ENCODE measurements at regions not wholly inside any gene's neighbourhood (a gene's known extent, or its start where the extent isn't known, plus 50 kb on each side); places are given as distances from the start of the nearest gene placed in this dataset.
"Not testable (repeated sequence)": the region's sequence is repeated elsewhere in the genome, so short reads cannot be mapped to it uniquely, and the experiment has no call there.

DNA sequence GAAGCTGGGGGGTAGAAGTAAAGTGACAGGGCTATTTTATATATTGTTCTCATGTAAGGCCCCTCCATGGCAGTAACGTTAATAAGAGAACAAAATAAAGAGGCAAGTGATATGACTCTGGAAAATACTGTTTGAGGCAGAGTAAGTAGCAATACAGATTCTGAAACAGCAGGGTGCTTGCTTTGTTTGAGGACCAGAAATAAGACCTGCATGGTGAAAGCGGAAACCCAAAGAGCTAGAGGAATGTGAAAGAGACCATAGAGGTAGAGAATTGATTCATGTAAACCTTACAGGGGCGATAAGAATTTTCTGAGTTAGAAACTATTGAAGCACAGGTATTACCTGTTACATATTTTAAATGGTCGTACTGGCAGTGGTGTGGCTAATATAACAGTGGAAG lies 1517.1 kb downstream of the SI start:
- POLR2A ChIA-PET = no interaction called here
- no peaks in the 10 kb centered on the region for H3K36me3 ChIP-seq (ENCODE audit: control insufficient read depth in 2 of 2, extremely low read depth in 1 of 2, insufficient read depth in 1 of 2, low read length in 1 of 2)
- Mint-ChIP-seq H3K4me3 (no peak overlapping the region), H3K36me3 (no peaks in the 10 kb centered on the region), H3K9me3 (peaks cover 0 to 10% (median 4%) of the 10 kb centered on the region in 3 donors), H3K27me3 (no peaks in the 10 kb centered on the region), H3K27ac (no peak overlapping the region), H3K4me1 (no peaks in the 10 kb centered on the region)
- CTCF ChIA-PET = no interaction called here
- ATAC-seq (replicated peaks in 1 of 4) (no peak), DNase-seq (no peak)
- H3K4me1 ChIP-seq (ENCODE audit: control insufficient read depth in 1 of 2, extremely low read depth in 1 of 2, insufficient read depth in 2 of 2, low read length in 2 of 2) = no peaks in the 10 kb centered on the region
- WGBS (ENCODE audit: insufficient coverage) = 71% methylated on average over 1 of the region's 4 CpGs
- H3K27ac ChIP-seq (ENCODE audit: low read length) = no peak overlapping the region
- no peaks in the 10 kb centered on the region for H3K9me3 ChIP-seq
- no peak overlapping the region for H3K4me3 ChIP-seq (ENCODE audit: control insufficient read depth in 1 of 2, extremely low read depth in 1 of 2, low read length in 1 of 2)
- H3K27me3 ChIP-seq (replicated peaks in 1 of 2; ENCODE audit: control insufficient read depth in 2 of 2, extremely low read depth in 1 of 2, insufficient read depth in 2 of 2, low read length in 1 of 2) = no peaks in the 10 kb centered on the region

GRCh38 chr3:163560459-163560858 lies 1517.8 kb downstream of the SI start:
- 93% methylated on average over 2 of the region's 2 CpGs for WGBS (ENCODE audit: insufficient coverage)
- POLR2A ChIA-PET = no interaction called here
- Histone ChIP-seq H3K4me3 (ENCODE audit: control insufficient read depth in 1 of 2, extremely low read depth in 1 of 2, low read length in 1 of 2) (no peak overlapping the region), H3K27me3 (replicated peaks in 1 of 2; ENCODE audit: control insufficient read depth in 2 of 2, extremely low read depth in 1 of 2, insufficient read depth in 2 of 2, low read length in 1 of 2) (no peaks in the 10 kb centered on the region), H3K36me3 (ENCODE audit: control insufficient read depth in 2 of 2, extremely low read depth in 1 of 2, insufficient read depth in 1 of 2, low read length in 1 of 2) (no peaks in the 10 kb centered on the region), H3K4me1 (ENCODE audit: control insufficient read depth in 1 of 2, extremely low read depth in 1 of 2, insufficient read depth in 2 of 2, low read length in 2 of 2) (no peaks in the 10 kb centered on the region), H3K27ac (ENCODE audit: low read length) (no peak overlapping the region), H3K9me3 (no peaks in the 10 kb centered on the region)
- CTCF ChIA-PET = no interaction called here
- Mint-ChIP-seq H3K4me3 (no peak overlapping the region), H3K36me3 (no peaks in the 10 kb centered on the region), H3K27ac (no peak overlapping the region), H3K9me3 (peaks cover 0 to 10% (median 4%) of the 10 kb centered on the region in 3 donors), H3K27me3 (no peaks in the 10 kb centered on the region), H3K4me1 (no peaks in the 10 kb centered on the region)
- DNase-seq (no peak), ATAC-seq (replicated peaks in 1 of 4) (no peak)

DNA sequence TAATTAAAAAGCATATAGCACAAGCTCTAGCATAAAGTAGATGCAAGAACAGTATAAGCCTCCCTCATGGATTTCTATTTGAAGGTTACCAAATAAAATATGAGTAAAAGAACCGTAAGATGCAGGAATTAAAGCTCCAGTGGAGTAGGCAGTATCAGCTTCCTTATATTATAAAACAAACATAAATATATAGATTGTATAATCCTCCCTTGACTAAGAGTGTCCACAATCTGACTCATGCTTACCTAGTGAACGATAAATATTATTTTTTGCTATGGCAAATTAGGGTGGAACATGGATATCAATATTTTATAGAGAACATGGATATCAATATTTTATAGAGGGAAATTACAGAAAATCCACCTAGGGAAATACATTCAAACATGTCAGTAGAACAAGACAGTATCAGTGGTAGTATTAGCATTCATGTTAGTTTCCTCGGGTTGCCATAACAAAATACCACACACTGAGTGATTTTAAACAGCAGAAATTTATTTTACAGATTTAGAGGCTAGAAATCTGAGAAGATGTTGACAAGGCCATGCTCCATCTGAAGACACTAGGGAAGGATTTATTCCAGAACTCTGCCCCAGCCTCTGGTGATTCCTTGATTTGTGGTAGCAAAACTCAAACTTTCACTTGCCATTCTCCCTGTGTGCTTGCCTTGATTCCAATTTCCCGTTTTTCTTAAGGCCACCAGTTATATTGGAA lies 1521.3 kb downstream of the SI start:
- no peak for ATAC-seq (replicated peaks in 1 of 4)
- no peaks in the 10 kb centered on the region for H3K27me3 ChIP-seq (replicated peaks in 1 of 2; ENCODE audit: control insufficient read depth in 2 of 2, extremely low read depth in 1 of 2, insufficient read depth in 2 of 2, low read length in 1 of 2)
- H3K9me3 ChIP-seq = no peaks in the 10 kb centered on the region
- ChIA-PET POLR2A (no interaction called here), CTCF (no interaction called here)
- WGBS (ENCODE audit: insufficient coverage) = no CpG with 5 or more reads among the region's 4 CpGs
- DNase-seq = no peak
- H3K4me1 ChIP-seq (ENCODE audit: control insufficient read depth in 1 of 2, extremely low read depth in 1 of 2, insufficient read depth in 2 of 2, low read length in 2 of 2) = no peaks in the 10 kb centered on the region
- H3K4me3 ChIP-seq (ENCODE audit: control insufficient read depth in 1 of 2, extremely low read depth in 1 of 2, low read length in 1 of 2) = no peak overlapping the region
- no peak overlapping the region for H3K27ac ChIP-seq (ENCODE audit: low read length)
- Mint-ChIP-seq H3K9me3 (peaks cover 0 to 14% (median 3%) of the 10 kb centered on the region in 3 donors), H3K27me3 (no peaks in the 10 kb centered on the region), H3K4me1 (no peaks in the 10 kb centered on the region), H3K36me3 (no peaks in the 10 kb centered on the region), H3K27ac (no peak overlapping the region), H3K4me3 (no peak overlapping the region)
- H3K36me3 ChIP-seq (ENCODE audit: control insufficient read depth in 2 of 2, extremely low read depth in 1 of 2, insufficient read depth in 1 of 2, low read length in 1 of 2) = no peaks in the 10 kb centered on the region

DNA sequence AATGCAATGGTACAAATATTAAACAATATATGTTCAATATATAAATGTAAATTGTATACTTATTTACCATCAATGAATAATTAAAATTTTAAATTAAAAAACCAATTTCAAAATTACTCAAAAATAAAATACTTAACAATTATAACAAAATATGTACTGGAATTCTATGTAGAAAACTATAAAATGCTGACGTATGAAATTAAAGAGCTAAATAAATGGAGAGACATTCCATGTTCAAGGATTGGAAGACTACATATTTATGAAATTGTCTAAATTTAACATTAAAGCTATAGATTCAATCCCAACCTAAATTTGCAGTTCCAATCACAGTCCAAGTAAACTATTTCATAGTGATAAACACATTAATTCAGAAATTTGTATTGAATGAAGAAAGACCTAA lies 1522.4 kb downstream of the SI start:
- H3K27ac ChIP-seq (ENCODE audit: low read length) = no peak overlapping the region
- H3K27me3 Mint-ChIP-seq = no peaks in the 10 kb centered on the region
- peaks cover 3 to 14% (median 7%) of the 10 kb centered on the region in 3 donors for H3K9me3 Mint-ChIP-seq
- ChIA-PET CTCF (no interaction called here), POLR2A (no interaction called here)
- H3K4me1 ChIP-seq (ENCODE audit: control insufficient read depth in 1 of 2, extremely low read depth in 1 of 2, insufficient read depth in 2 of 2, low read length in 2 of 2) = no peaks in the 10 kb centered on the region
- H3K9me3 ChIP-seq = no peaks in the 10 kb centered on the region
- H3K36me3 ChIP-seq (ENCODE audit: control insufficient read depth in 2 of 2, extremely low read depth in 1 of 2, insufficient read depth in 1 of 2, low read length in 1 of 2) = no peaks in the 10 kb centered on the region
- whole genome bisulfite sequencing (ENCODE audit: insufficient coverage) = no CpG with 5 or more reads among the region's 1 CpG
- no peak overlapping the region for H3K4me3 Mint-ChIP-seq
- no peak overlapping the region for H3K27ac Mint-ChIP-seq
- no peaks in the 10 kb centered on the region for H3K36me3 Mint-ChIP-seq
- ATAC-seq (replicated peaks in 1 of 4) (no peak), DNase-seq (no peak)
- no peaks in the 10 kb centered on the region for H3K4me1 Mint-ChIP-seq
- H3K4me3 ChIP-seq (ENCODE audit: control insufficient read depth in 1 of 2, extremely low read depth in 1 of 2, low read length in 1 of 2) = no peak overlapping the region
- H3K27me3 ChIP-seq (replicated peaks in 1 of 2; ENCODE audit: control insufficient read depth in 2 of 2, extremely low read depth in 1 of 2, insufficient read depth in 2 of 2, low read length in 1 of 2) = no peaks in the 10 kb centered on the region

DNA sequence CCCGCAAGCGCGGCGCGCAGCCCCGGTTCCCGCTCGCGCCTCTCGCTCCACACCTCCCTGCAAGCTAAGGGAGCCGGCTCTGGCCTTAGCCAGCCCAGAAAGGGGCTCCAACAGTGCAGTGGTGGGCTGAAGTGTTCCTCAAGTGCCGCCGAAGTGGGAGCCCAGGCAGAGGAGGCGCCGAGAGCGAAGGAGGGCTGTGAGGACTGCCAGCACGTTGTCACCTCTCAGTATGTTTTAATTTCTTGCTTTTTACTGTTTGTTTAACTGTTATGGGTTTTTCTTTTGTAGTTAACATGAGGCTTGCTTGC lies 1525.7 kb downstream of the SI start:
- Histone ChIP-seq H3K27ac (ENCODE audit: low read length) (no peak overlapping the region), H3K9me3 (no peaks in the 10 kb centered on the region), H3K27me3 (replicated peaks in 1 of 2; ENCODE audit: control insufficient read depth in 2 of 2, extremely low read depth in 1 of 2, insufficient read depth in 2 of 2, low read length in 1 of 2) (no peaks in the 10 kb centered on the region), H3K36me3 (ENCODE audit: control insufficient read depth in 2 of 2, extremely low read depth in 1 of 2, insufficient read depth in 1 of 2, low read length in 1 of 2) (no peaks in the 10 kb centered on the region), H3K4me1 (ENCODE audit: control insufficient read depth in 1 of 2, extremely low read depth in 1 of 2, insufficient read depth in 2 of 2, low read length in 2 of 2) (no peaks in the 10 kb centered on the region), H3K4me3 (ENCODE audit: control insufficient read depth in 1 of 2, extremely low read depth in 1 of 2, low read length in 1 of 2) (no peak overlapping the region)
- ATAC-seq (replicated peaks in 1 of 4) = no peak
- CTCF ChIA-PET = no interaction called here
- no peak for DNase-seq
- H3K4me3 Mint-ChIP-seq = no peak overlapping the region
- no peaks in the 10 kb centered on the region for H3K36me3 Mint-ChIP-seq
- 92% methylated on average over 11 of the region's 17 CpGs for WGBS (ENCODE audit: insufficient coverage)
- H3K27ac Mint-ChIP-seq = no peak overlapping the region
- H3K9me3 Mint-ChIP-seq = peaks cover 6 to 10% (median 7%) of the 10 kb centered on the region in 3 donors
- POLR2A ChIA-PET = no interaction called here
- no peaks in the 10 kb centered on the region for H3K27me3 Mint-ChIP-seq
- H3K4me1 Mint-ChIP-seq = no peaks in the 10 kb centered on the region

- H3K36me3 Mint-ChIP-seq, CTCF ChIA-PET: not testable (repeated sequence)
- WGBS (ENCODE audit: insufficient coverage) = 93% methylated on average over 12 of the region's 37 CpGs
These were observed 1526.2 kb downstream of the SI start for GRCh38 chr3:163551915-163552658.

More at GRCh38 chr3:163551915-163552658, 1526.2 kb downstream of the SI start:
- H3K4me1 Mint-ChIP-seq; H3K4me3 Mint-ChIP-seq; H3K36me3 ChIP-seq (ENCODE audit: control insufficient read depth in 2 of 2, extremely low read depth in 1 of 2, insufficient read depth in 1 of 2, low read length in 1 of 2); H3K27ac ChIP-seq (ENCODE audit: low read length); H3K4me1 ChIP-seq (ENCODE audit: control insufficient read depth in 1 of 2, extremely low read depth in 1 of 2, insufficient read depth in 2 of 2, low read length in 2 of 2); H3K9me3 Mint-ChIP-seq; ATAC-seq (replicated peaks in 1 of 4); H3K4me3 ChIP-seq (ENCODE audit: control insufficient read depth in 1 of 2, extremely low read depth in 1 of 2, low read length in 1 of 2); POLR2A ChIA-PET; H3K9me3 ChIP-seq; H3K27me3 Mint-ChIP-seq; H3K27me3 ChIP-seq (replicated peaks in 1 of 2; ENCODE audit: control insufficient read depth in 2 of 2, extremely low read depth in 1 of 2, insufficient read depth in 2 of 2, low read length in 1 of 2); H3K27ac Mint-ChIP-seq; DNase-seq: not testable (repeated sequence)

Data from T-cell (primary cell).